Stimulated activated CD8-positive, alpha-beta memory T cell treated with anti-CD3 and anti-CD28 coated beads, Interleukin-4, amount 100 ng/mL, for 48 hours (primary cell): ENCODE measurements at regions not wholly inside any gene's neighbourhood (a gene's known extent, or its start where the extent isn't known, plus 50 kb on each side); places are given as distances from the start of the nearest gene placed in this dataset.

ENCODE experiments used
- DNase-seq: peaks from one replicate; pipeline ENCODE4 v3.0.0-alpha.2; 2020

GRCh38 chr2:221282386-221282785, 289.7 kb downstream of the EPHA4 start:
- DNase-seq = no peak

GRCh38 chr2:221283896-221284545, 288.1 kb downstream of the EPHA4 start:
- no peak for DNase-seq

GRCh38 chr2:221285148-221285547, 287.0 kb downstream of the EPHA4 start:
- no peak for DNase-seq

- DNase-seq = no peak
These were observed 285.7 kb downstream of the EPHA4 start for GRCh38 chr2:221286406-221286805.

- DNase-seq = no peak
These were observed 282.7 kb downstream of the EPHA4 start for GRCh38 chr2:221289389-221289788.

GRCh38 chr2:221289846-221290245, 282.3 kb downstream of the EPHA4 start:
- DNase-seq = no peak

- no peak for DNase-seq
These were observed 278.0 kb downstream of the EPHA4 start for GRCh38 chr2:221293949-221294742.

- no peak for DNase-seq
These were observed 267.2 kb downstream of the EPHA4 start for GRCh38 chr2:221304916-221305315.

- DNase-seq = no peak
These were observed 263.5 kb downstream of the EPHA4 start for GRCh38 chr2:221308507-221309066.

- no peak for DNase-seq
These were observed 262.1 kb downstream of the EPHA4 start for GRCh38 chr2:221309892-221310583.

GRCh38 chr2:221310730-221311129, 261.4 kb downstream of the EPHA4 start:
- no peak for DNase-seq

GRCh38 chr2:221312634-221313033, 259.5 kb downstream of the EPHA4 start:
- DNase-seq = no peak

GRCh38 chr2:221314786-221315185, 257.3 kb downstream of the EPHA4 start:
- no peak for DNase-seq

- DNase-seq = no peak
These were observed 253.6 kb downstream of the EPHA4 start for GRCh38 chr2:221318376-221319130.

- DNase-seq = no peak
These were observed 249.4 kb downstream of the EPHA4 start for GRCh38 chr2:221322741-221323140.

GRCh38 chr2:221323513-221323912, 248.6 kb downstream of the EPHA4 start:
- no peak for DNase-seq

- no peak for DNase-seq
These were observed 241.7 kb downstream of the EPHA4 start for GRCh38 chr2:221330436-221330835.

GRCh38 chr2:221334481-221335218, 237.5 kb downstream of the EPHA4 start:
- DNase-seq = no peak

GRCh38 chr2:221335219-221335752, 236.8 kb downstream of the EPHA4 start:
- DNase-seq = no peak

GRCh38 chr2:221336967-221337366, 235.1 kb downstream of the EPHA4 start:
- DNase-seq = no peak

GRCh38 chr2:221337957-221338685, 234.0 kb downstream of the EPHA4 start:
- DNase-seq = no peak
